Testis (tissue), 2 donors: ENCODE measurements at regions not wholly inside any gene's neighbourhood (a gene's known extent, or its start where the extent isn't known, plus 50 kb on each side); places are given as distances from the start of the nearest gene placed in this dataset.
"Not testable (repeated sequence)": the region's sequence is repeated elsewhere in the genome, so short reads cannot be mapped to it uniquely, and the experiment has no call there.

ENCODE experiments used
- POLR2A ChIP-seq: fragments of 450-650 bp; IDR thresholded peaks from one replicate; pipeline ENCODE4 v1.6.1; 2017; ENCODE audit warnings: antibody characterized with exemption, mild to moderate bottlenecking, moderate library complexity
- TF ChIP-seq, protein P1 (sequence below), 3 experiments: fragments of 450-650 bp in 2 of 3; fragments of 200-600 bp in 1 of 3; sonication (generic) in 1 of 3; IDR thresholded peaks; one replicate each; pipeline ENCODE4 v1.5.1; 2016 to 2019; ENCODE audit warnings: antibody characterized with exemption in 3 of 3, mild to moderate bottlenecking in 2 of 3, moderate library complexity in 1 of 3

DNA sequence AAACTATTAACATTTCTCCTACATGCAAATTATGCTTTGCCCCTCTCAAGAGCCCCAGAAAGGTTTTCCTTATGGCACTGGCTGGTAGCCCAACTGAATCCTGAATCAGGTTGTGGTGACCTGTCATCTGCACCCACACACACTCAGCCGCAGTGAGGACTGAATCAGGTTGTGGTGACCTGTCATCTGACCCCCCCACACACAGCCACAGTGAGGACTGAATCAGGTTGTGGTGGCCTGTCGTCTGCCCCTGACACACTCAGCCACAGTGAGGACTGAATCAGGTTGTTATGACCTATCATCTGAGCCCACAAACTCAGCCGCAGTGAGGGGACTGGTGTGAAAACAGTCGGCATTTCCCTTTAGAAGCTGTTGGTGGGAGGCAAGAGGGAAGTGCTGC, 195.0 kb downstream of the CWH43 start:
- not testable (repeated sequence) for TF ChIP-seq POLR2A
- TF ChIP-seq, protein P1, sequence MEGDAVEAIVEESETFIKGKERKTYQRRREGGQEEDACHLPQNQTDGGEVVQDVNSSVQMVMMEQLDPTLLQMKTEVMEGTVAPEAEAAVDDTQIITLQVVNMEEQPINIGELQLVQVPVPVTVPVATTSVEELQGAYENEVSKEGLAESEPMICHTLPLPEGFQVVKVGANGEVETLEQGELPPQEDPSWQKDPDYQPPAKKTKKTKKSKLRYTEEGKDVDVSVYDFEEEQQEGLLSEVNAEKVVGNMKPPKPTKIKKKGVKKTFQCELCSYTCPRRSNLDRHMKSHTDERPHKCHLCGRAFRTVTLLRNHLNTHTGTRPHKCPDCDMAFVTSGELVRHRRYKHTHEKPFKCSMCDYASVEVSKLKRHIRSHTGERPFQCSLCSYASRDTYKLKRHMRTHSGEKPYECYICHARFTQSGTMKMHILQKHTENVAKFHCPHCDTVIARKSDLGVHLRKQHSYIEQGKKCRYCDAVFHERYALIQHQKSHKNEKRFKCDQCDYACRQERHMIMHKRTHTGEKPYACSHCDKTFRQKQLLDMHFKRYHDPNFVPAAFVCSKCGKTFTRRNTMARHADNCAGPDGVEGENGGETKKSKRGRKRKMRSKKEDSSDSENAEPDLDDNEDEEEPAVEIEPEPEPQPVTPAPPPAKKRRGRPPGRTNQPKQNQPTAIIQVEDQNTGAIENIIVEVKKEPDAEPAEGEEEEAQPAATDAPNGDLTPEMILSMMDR (IDR thresholded peaks at IDR 0.05), result not testable (repeated sequence)
